Ishikawa (cell line): ENCODE measurements at regions not wholly inside any gene's neighbourhood (a gene's known extent, or its start where the extent isn't known, plus 50 kb on each side); places are given as distances from the start of the nearest gene placed in this dataset.

Experiments used
- CEBPB ChIP-seq: IDR thresholded peaks from 2 replicates; pipeline ENCODE4 v1.6.1; 2012
- CREB1 ChIP-seq: IDR thresholded peaks from 2 replicates; pipeline ENCODE4 v1.6.1; 2012; ENCODE audit warnings: low read depth
- EGR1 ChIP-seq: IDR thresholded peaks from 2 replicates; pipeline ENCODE4 v1.6.1; 2012
- EP300 ChIP-seq: IDR thresholded peaks from 2 replicates; pipeline ENCODE4 v1.6.1; 2012; ENCODE audit warnings: borderline replicate concordance
- FOXM1 ChIP-seq: IDR thresholded peaks from 2 replicates; pipeline ENCODE4 v1.6.1; 2012; ENCODE audit warnings: low read depth, borderline replicate concordance
- MAX ChIP-seq: IDR thresholded peaks from 2 replicates; pipeline ENCODE4 v1.6.1; 2012
- NFIC ChIP-seq: IDR thresholded peaks from 2 replicates; pipeline ENCODE4 v1.6.1; 2012
- RAD21 ChIP-seq: IDR thresholded peaks from 2 replicates; pipeline ENCODE4 v1.6.1; 2012; ENCODE audit warnings: low read depth
- REST ChIP-seq: IDR thresholded peaks from 2 replicates; pipeline ENCODE4 v1.6.1; 2012; ENCODE audit warnings: low read depth, mild to moderate bottlenecking
- TAF1 ChIP-seq: IDR thresholded peaks from 2 replicates; pipeline ENCODE4 v1.6.1; 2012; ENCODE audit warnings: low read depth, mild to moderate bottlenecking
- TCF12 ChIP-seq: IDR thresholded peaks from 2 replicates; pipeline ENCODE4 v1.6.1; 2012; ENCODE audit warnings: low read depth
- TEAD4 ChIP-seq: IDR thresholded peaks from 2 replicates; pipeline ENCODE4 v1.6.1; 2012
- USF1 ChIP-seq: IDR thresholded peaks from 2 replicates; pipeline ENCODE4 v1.6.1; 2012
- YY1 ChIP-seq: IDR thresholded peaks from 2 replicates; pipeline ENCODE4 v1.6.1; 2012; ENCODE audit warnings: low read depth
- ZBTB7A ChIP-seq: IDR thresholded peaks from 2 replicates; pipeline ENCODE4 v1.6.1; 2012; ENCODE audit warnings: low read depth

GRCh38 chr13:23947893-23948292, 50.6 kb upstream of the C1QTNF9B start:
- TF ChIP-seq REST: no peak
- no peak for TF ChIP-seq CREB1
- TF ChIP-seq EP300: no peak
- no peak for TF ChIP-seq CEBPB

- TF ChIP-seq CREB1 (no peak), EP300 (no peak), EGR1 (no peak), NFIC (peak; percentile 76), ZBTB7A (no peak)
Measured at GRCh38 chr13:23949200-23949599, 51.9 kb upstream of the C1QTNF9B start.

- no peak for TF ChIP-seq CEBPB
- TF ChIP-seq YY1: no peak
- no peak for TF ChIP-seq FOXM1
- no peak for TF ChIP-seq EGR1
- TF ChIP-seq TAF1: no peak
- no peak for TF ChIP-seq CREB1
- TF ChIP-seq RAD21: no peak
- no peak for TF ChIP-seq TEAD4
- no peak for TF ChIP-seq EP300
- no peak for TF ChIP-seq NFIC
- TF ChIP-seq REST: no peak
Measured at GRCh38 chr13:23949736-23950135, 52.4 kb upstream of the C1QTNF9B start.

GRCh38 chr13:23950736-23951510, 53.6 kb upstream of the C1QTNF9B start:
- TF ChIP-seq FOXM1: no peak
- no peak for TF ChIP-seq MAX
- no peak for TF ChIP-seq YY1
- TF ChIP-seq TAF1: no peak
- TF ChIP-seq TCF12: no peak
- no peak for TF ChIP-seq USF1
- no peak for TF ChIP-seq EGR1
- TF ChIP-seq NFIC: no peak
- no peak for TF ChIP-seq CREB1
- no peak for TF ChIP-seq EP300
- no peak for TF ChIP-seq REST
- no peak for TF ChIP-seq ZBTB7A
- no peak for TF ChIP-seq RAD21

- TF ChIP-seq TCF12: no peak
- no peak for TF ChIP-seq CREB1
- TF ChIP-seq CEBPB: no peak
- no peak for TF ChIP-seq FOXM1
- no peak for TF ChIP-seq ZBTB7A
- no peak for TF ChIP-seq TEAD4
- no peak for TF ChIP-seq REST
- TF ChIP-seq MAX: no peak
- TF ChIP-seq EGR1: no peak
- TF ChIP-seq RAD21: no peak
- no peak for TF ChIP-seq USF1
- no peak for TF ChIP-seq EP300
- no peak for TF ChIP-seq TAF1
- no peak for TF ChIP-seq YY1
- TF ChIP-seq NFIC: no peak
Measured at GRCh38 chr13:23952796-23953195, 55.5 kb upstream of the C1QTNF9B start.
